ENCODE measurements at regions not wholly inside any gene's neighbourhood (a gene's known extent, or its start where the extent isn't known, plus 50 kb on each side); places are given as distances from the start of the nearest gene placed in this dataset.

DNA sequence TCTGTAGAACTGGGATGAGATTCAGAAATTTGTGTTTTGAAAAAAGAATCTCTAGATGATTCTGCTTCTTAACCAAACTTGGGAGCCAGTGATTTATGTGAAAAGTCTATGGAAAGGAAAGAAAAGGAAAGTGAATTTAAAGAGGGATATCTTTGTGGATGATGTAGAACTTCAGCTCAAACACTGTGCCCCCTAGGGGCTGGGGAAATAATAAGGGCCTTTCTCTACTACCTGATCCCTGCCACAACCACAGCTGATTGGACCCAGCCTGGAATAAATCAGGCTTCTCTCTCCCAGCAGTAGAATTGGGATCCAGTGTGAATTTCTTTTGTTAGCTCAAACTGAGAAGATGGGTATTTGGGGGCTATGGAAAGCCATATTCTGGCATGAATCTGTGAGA, 155.0 kb downstream of the PRELID2 start:
- TF ChIP-seq POLR2A (IDR thresholded peaks at IDR 0.05; ENCODE audit: low read depth, low read length) (no peak), TAF1 (IDR thresholded peaks at IDR 0.05; ENCODE audit: borderline replicate concordance, low read depth, low read length) (no peak), POLR2AphosphoS5 (IDR thresholded peaks at IDR 0.05; ENCODE audit: low read depth, low read length) (no peak)
